HepG2 (cell line): ENCODE measurements at regions not wholly inside any gene's neighbourhood (a gene's known extent, or its start where the extent isn't known, plus 50 kb on each side); places are given as distances from the start of the nearest gene placed in this dataset.
A peak's percentile ranks its signal among the peaks of the same experiment; 100 is the strongest.

Experiments
- ATAC-seq: fragments of 200-7000 bp; cut with Tn5 transposase; 3 replicates; pipeline ENCODE4 v1.9.1; 2020; ENCODE audit warnings: mild to moderate bottlenecking, moderate library complexity
- BruUV-seq: library from RNA; stranded (reverse); fragments of 400-500 nt; replicated peaks from 2 replicates; lab custom pipeline; 2021; lab: Mats Ljungman, UMichigan
- CTCF ChIA-PET: fragments of 300-600 bp; formaldehyde crosslinking; extraction: SDS; loops from one replicate; lab custom pipeline; 2021; ENCODE audit warnings: low total read pairs, inconsistent platforms, low intra/inter-chr PET ratio; lab: Yijun Ruan, JAX
- POLR2A ChIA-PET: fragments of 350-600 bp; sonication (Branson Sonifier 250); formaldehyde crosslinking; loops from one replicate; lab custom pipeline; 2020; ENCODE audit warnings: antibody characterized with exemption, inconsistent platforms; lab: Yijun Ruan, JAX
- DNase-seq: peaks from one replicate; pipeline ENCODE4 v3.0.0-alpha.2; 2015; ENCODE audit warnings: low spot score
- FAIRE-seq: peaks from 3 replicates; lab custom pipeline; 2011; peaks lifted over from hg19 to GRCh38; lab: Jason Lieb, UNC
- H2AFZ ChIP-seq: one replicate; pipeline ENCODE4 v1.6.1; 2011; ENCODE audit warnings: low read length, inconsistent platforms
- H3K27ac ChIP-seq: fragments of 300-600 bp; 3 replicates; pipeline ENCODE4 v1.8.0; 2011; ENCODE audit warnings: mixed run types, mild to moderate bottlenecking, mixed read lengths, low read length, inconsistent platforms; ENCODE audit not compliant: insufficient read depth; ENCODE audit errors: extremely low read length
- H3K27me3 ChIP-seq, 2 experiments: fragments of 200-600 bp in 1 of 2; 2 replicates in 1 of 2; 3 replicates in 1 of 2; pipeline versions ENCODE4 v1.6.0 to v1.8.0; 2011; ENCODE audit warnings: low read length in 2 of 2, mild to moderate bottlenecking in 2 of 2, moderate library complexity in 2 of 2, inconsistent platforms in 1 of 2; ENCODE audit not compliant: insufficient read depth in 2 of 2, control insufficient read depth in 1 of 2
- H3K36me3 ChIP-seq, 2 experiments: fragments of 200-600 bp in 1 of 2; replicated peaks in 1 of 2; 2 replicates in 1 of 2; 3 replicates in 1 of 2; pipeline versions ENCODE4 v1.5.1 to v1.8.0; 2011; ENCODE audit warnings: low read length in 2 of 2, inconsistent platforms in 1 of 2; ENCODE audit not compliant: insufficient read depth in 2 of 2, control insufficient read depth in 1 of 2
- H3K4me1 ChIP-seq: 2 replicates; pipeline ENCODE4 v1.5.1; 2012; ENCODE audit warnings: low read length, inconsistent platforms; ENCODE audit not compliant: insufficient read depth
- H3K4me2 ChIP-seq: 2 replicates; pipeline ENCODE4 v1.6.0; 2011; ENCODE audit warnings: low read depth, low read length, inconsistent platforms
- H3K4me3 ChIP-seq, 3 experiments: fragments of 200-600 bp in 1 of 3; sonication (generic), shearing (Covaris generic) in 1 of 3; replicated peaks in 1 of 3; 2 replicates each; pipeline ENCODE4 v1.5.1; 2011 to 2016; ENCODE audit warnings: low read length in 3 of 3, inconsistent platforms in 2 of 3, low read depth in 2 of 3, mild to moderate bottlenecking in 2 of 3, control low read depth in 1 of 3, mixed read lengths in 1 of 3; ENCODE audit not compliant: insufficient read depth in 1 of 3
- H3K79me2 ChIP-seq: one replicate; pipeline ENCODE4 v1.6.1; 2011; ENCODE audit warnings: low read length, inconsistent platforms; ENCODE audit not compliant: insufficient read depth
- H3K9ac ChIP-seq: 2 replicates; pipeline ENCODE4 v1.6.0; 2011; ENCODE audit warnings: mild to moderate bottlenecking, low read depth, low read length, inconsistent platforms; ENCODE audit not compliant: insufficient read depth
- H3K9me3 ChIP-seq: 2 replicates; pipeline ENCODE4 v1.5.1; 2012; ENCODE audit warnings: mild to moderate bottlenecking, low read length
- H4K20me1 ChIP-seq: 2 replicates; pipeline ENCODE4 v1.6.0; 2011; ENCODE audit warnings: inconsistent platforms, mild to moderate bottlenecking, low read length, moderate library complexity; ENCODE audit not compliant: insufficient read depth
- MAFF ChIP-seq: IDR thresholded peaks from 2 replicates; pipeline ENCODE4 v1.6.1; 2011; ENCODE audit warnings: low read depth, low read length, improper control_type of control experiment
- MAFK ChIP-seq, 2 experiments: IDR thresholded peaks in 1 of 2; conservative IDR thresholded peaks in 1 of 2; 2 replicates each; pipeline ENCODE4 v1.6.1; 2011; ENCODE audit warnings: improper control_type of control experiment in 2 of 2, low read length in 2 of 2
- NFE2L2 ChIP-seq: fragments of 150-350 bp; IDR thresholded peaks from 2 replicates; pipeline ENCODE4 v1.6.1; 2014; ENCODE audit warnings: low read length
- ZNF329 ChIP-seq: sonication (generic); formaldehyde crosslinking; IDR thresholded peaks from 2 replicates; pipeline ENCODE4 v1.9.0; 2021; ENCODE audit warnings: low read depth, mild to moderate bottlenecking, missing genetic modification reagents
- ZNF678 ChIP-seq: sonication (generic); formaldehyde crosslinking; IDR thresholded peaks from 2 replicates; pipeline ENCODE4 v1.4.0; 2020; ENCODE audit warnings: mild to moderate bottlenecking, missing genetic modification reagents
- WGBS: methylation state at CpG from one replicate; pipeline ENCODE4 v1.1.6; 2017; ENCODE audit warnings: low lambda C conversion rate; 5-methylcytosine and 5-hydroxymethylcytosine counted together
- in situ Hi-C: cut with HindIII; loops from 2 replicates; pipeline ENCODE4 v1.10.0; 2017; ENCODE audit warnings: low pct_unique_long_range_greater_than_20kb; ENCODE audit not compliant: extremely low pct_ligation_motif_present
- intact Hi-C: fragments of 100-400 bp; cut with micrococcal nuclease; formaldehyde crosslinking; loops from one replicate; pipeline ENCODE4 v1.10.0; 2022; ENCODE audit not compliant: unreplicated experiment

DNA sequence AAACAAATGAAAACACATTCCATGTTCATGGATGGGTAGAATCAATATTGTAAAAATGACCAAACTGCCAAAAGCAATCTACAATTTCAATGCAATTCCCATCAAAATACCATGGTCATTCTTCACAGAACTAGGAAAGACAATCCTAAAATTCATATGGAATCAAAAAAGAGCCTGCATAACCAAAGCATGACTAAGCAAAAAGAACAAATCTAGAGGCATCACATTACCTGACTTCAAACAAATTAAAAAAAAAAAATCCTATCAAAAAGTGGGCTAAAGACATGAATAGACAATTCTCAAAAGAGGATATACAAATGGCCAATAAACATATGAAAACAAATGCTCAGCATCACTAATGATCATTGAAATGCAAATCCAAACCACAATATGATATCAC, 297.5 kb downstream of the NAF1 start:
- no peak overlapping the region for H3K4me2 ChIP-seq
- POLR2A ChIA-PET = no interaction called here
- CTCF ChIA-PET = no interaction called here
- in situ Hi-C loops = no loop called here
- no peak overlapping the region for H3K27ac ChIP-seq
- H2AFZ ChIP-seq = no peak overlapping the region
- no peak for ATAC-seq
- no peaks in the 10 kb centered on the region for H3K36me3 ChIP-seq
- H3K4me1 ChIP-seq = no peaks in the 10 kb centered on the region
- H4K20me1 ChIP-seq = no peaks in the 10 kb centered on the region
- intact Hi-C loops = loop anchor here (5.0 kb wide), 1 partner anchor 222 kb away; no protein-coding TSS in a partner anchor
- no peaks in the 10 kb centered on the region for H3K79me2 ChIP-seq
- no peaks in the 10 kb centered on the region for H3K27me3 ChIP-seq
- TF ChIP-seq ZNF678 (CRISPR knock-in tag) (no peak), MAFK (conservative IDR thresholded peaks at IDR 0.05 in 1 of 2, IDR thresholded peaks at IDR 0.05 in 1 of 2; ENCODE audit: low read length in 2 of 2) (0 out of 4 replicates have a peak, but pooled peaks of 1 of the 2 experiments have one; percentile 2), NFE2L2 (peak; percentile 72)
- TF ChIP-seq, all 625 proteins: peak for 2
- Histone ChIP-seq H3K9me3 (no peaks in the 10 kb centered on the region), H3K9ac (no peak overlapping the region), H3K4me3 (no peak overlapping the region)
- BruUV-seq = no TSS peak
- DNase-seq (no peak), FAIRE-seq (no peak)

DNA sequence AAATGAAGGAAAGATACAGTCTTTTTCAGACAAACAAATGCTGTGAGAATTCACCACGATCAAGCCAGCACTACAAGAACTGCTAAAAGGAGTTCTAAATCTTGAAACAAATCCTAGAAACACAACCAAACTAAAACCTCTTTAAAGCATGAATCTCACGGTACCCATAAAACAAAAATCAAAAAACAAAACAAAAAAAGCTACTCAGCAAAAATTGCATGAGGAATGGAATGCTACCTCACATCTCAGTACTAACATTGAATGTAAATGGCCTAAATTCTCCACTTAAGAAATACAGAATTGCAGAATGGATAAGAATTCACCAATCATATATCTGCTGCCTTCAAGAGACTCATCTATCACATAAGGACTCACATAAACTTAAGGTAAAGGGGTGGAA, 300.1 kb downstream of the NAF1 start:
- WGBS = 0% methylated on average over 2 of the region's 2 CpGs
- H3K79me2 ChIP-seq = no peaks in the 10 kb centered on the region
- no peak overlapping the region for H2AFZ ChIP-seq
- H3K27me3 ChIP-seq = no peaks in the 10 kb centered on the region
- no peak overlapping the region for H3K27ac ChIP-seq
- ChIA-PET POLR2A (no interaction called here), CTCF (no interaction called here)
- H3K4me2 ChIP-seq = no peak overlapping the region
- TF ChIP-seq MAFF = peak; percentile 77
- no peak for TF ChIP-seq ZNF329
- TF ChIP-seq MAFK (conservative IDR thresholded peaks at IDR 0.05 in 1 of 2, IDR thresholded peaks at IDR 0.05 in 1 of 2; ENCODE audit: low read length in 2 of 2) = peak; percentile 69 to 83; a peak in 3 of 4 replicates
- no peak overlapping the region for H3K4me3 ChIP-seq
- no peak for DNase-seq
- intact Hi-C loops (loop anchor here (5.0 kb wide), 1 partner anchor 219 kb away; no protein-coding TSS in a partner anchor), in situ Hi-C loops (no loop called here)
- H3K4me1 ChIP-seq = no peaks in the 10 kb centered on the region
- H3K9me3 ChIP-seq = no peaks in the 10 kb centered on the region
- no peak for FAIRE-seq
- BruUV-seq = no TSS peak
- H4K20me1 ChIP-seq = no peaks in the 10 kb centered on the region
- no peak for ATAC-seq
- H3K9ac ChIP-seq = no peak overlapping the region
- H3K36me3 ChIP-seq = no peaks in the 10 kb centered on the region
